Smooth muscle cell (in vitro differentiated cells): ENCODE measurements at regions not wholly inside any gene's neighbourhood (a gene's known extent, or its start where the extent isn't known, plus 50 kb on each side); places are given as distances from the start of the nearest gene placed in this dataset.

Experiments used
- DNase-seq: peaks from one replicate; lab custom pipeline; 2025; ENCODE audit not compliant: unreplicated experiment; lab: John Stamatoyannopoulos, UW
- H2AFZ ChIP-seq: fragments of 200-600 bp; sonication (generic); 2 replicates; pipeline ENCODE4 v1.6.0; 2016; ENCODE audit warnings: antibody characterized with exemption, low read depth, mild to moderate bottlenecking
- H3F3A ChIP-seq: fragments of 200-600 bp; sonication (generic); 2 replicates; pipeline ENCODE4 v1.6.0; 2017; ENCODE audit warnings: antibody characterized with exemption, low read depth
- H3K27ac ChIP-seq: fragments of 200-600 bp; sonication (generic); 2 replicates; pipeline ENCODE4 v1.5.1; 2016; ENCODE audit warnings: low read depth, mild to moderate bottlenecking
- H3K27me3 ChIP-seq: fragments of 200-600 bp; sonication (generic); 2 replicates; pipeline ENCODE4 v1.6.1; 2016; ENCODE audit warnings: low read depth, mild to moderate bottlenecking
- H3K36me3 ChIP-seq: fragments of 200-600 bp; sonication (generic); 2 replicates; pipeline ENCODE4 v1.5.1; 2016; ENCODE audit warnings: low read depth
- H3K4me1 ChIP-seq: fragments of 200-600 bp; sonication (generic); 2 replicates; pipeline ENCODE4 v1.5.1; 2016; ENCODE audit warnings: low read depth
- H3K4me2 ChIP-seq: fragments of 200-600 bp; sonication (generic); 2 replicates; pipeline ENCODE4 v1.6.0; 2016; ENCODE audit warnings: mild to moderate bottlenecking
- H3K4me3 ChIP-seq: fragments of 200-600 bp; sonication (generic); 2 replicates; pipeline ENCODE4 v1.5.1; 2016; ENCODE audit warnings: mild to moderate bottlenecking
- H3K79me2 ChIP-seq: fragments of 200-600 bp; sonication (generic); 2 replicates; pipeline ENCODE4 v1.6.0; 2016; ENCODE audit warnings: low read depth, mild to moderate bottlenecking
- H3K9ac ChIP-seq: fragments of 200-600 bp; sonication (generic); 2 replicates; pipeline ENCODE4 v1.6.0; 2016; ENCODE audit warnings: low read depth
- H3K9me3 ChIP-seq: fragments of 200-600 bp; sonication (generic); replicated peaks from 2 replicates; pipeline ENCODE4 v1.5.1; 2016; ENCODE audit warnings: low read depth
- H4K20me1 ChIP-seq: fragments of 200-600 bp; sonication (generic); 2 replicates; pipeline ENCODE4 v1.6.0; 2016; ENCODE audit warnings: low read depth
- WGBS: methylation state at CpG from one replicate; pipeline ENCODE4 v1.1.7; 2016; ENCODE audit warnings: low lambda C conversion rate; 5-methylcytosine and 5-hydroxymethylcytosine counted together
- TF ChIP-seq, protein P1 (sequence below): fragments of 200-600 bp; sonication (generic); IDR thresholded peaks from 2 replicates; pipeline ENCODE4 v1.5.1; 2017; ENCODE audit warnings: borderline replicate concordance, mild to moderate bottlenecking, antibody characterized with exemption; ENCODE audit not compliant: insufficient read depth, poor library complexity, severe bottlenecking

DNA sequence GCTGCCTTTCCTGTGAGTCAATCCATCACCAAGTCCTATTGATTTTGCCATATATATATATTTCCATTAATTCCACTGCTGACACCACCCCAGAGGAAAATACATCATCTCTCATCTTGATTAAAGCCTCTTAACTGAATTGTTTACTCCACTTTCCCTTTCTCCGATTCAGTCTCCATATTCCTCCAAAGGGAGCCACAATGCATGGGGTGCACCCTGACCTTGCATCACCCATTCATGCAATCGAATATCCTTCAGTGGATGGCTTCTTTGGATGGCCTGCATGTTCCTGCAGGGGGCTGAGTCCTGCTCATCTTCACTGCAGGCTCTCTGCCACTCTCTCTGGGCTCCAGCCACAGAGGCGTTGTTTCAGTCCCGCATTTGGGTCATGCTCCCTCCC lies 231.0 kb downstream of the SNX18 start:
- Histone ChIP-seq H2AFZ (no peak overlapping the region), H3F3A (peaks cover 9% of the 10 kb centered on the region), H3K36me3 (no peaks in the 10 kb centered on the region), H3K27me3 (no peaks in the 10 kb centered on the region), H3K27ac (no peak overlapping the region), H3K9me3 (no peaks in the 10 kb centered on the region), H3K4me2 (no peak overlapping the region), H3K4me1 (peaks cover 10% of the 10 kb centered on the region), H3K9ac (no peak overlapping the region), H3K4me3 (no peak overlapping the region), H3K79me2 (no peaks in the 10 kb centered on the region), H4K20me1 (no peaks in the 10 kb centered on the region)
- 94% methylated on average over 4 of the region's 4 CpGs for WGBS
- no peak for DNase-seq
- TF ChIP-seq, protein P1, sequence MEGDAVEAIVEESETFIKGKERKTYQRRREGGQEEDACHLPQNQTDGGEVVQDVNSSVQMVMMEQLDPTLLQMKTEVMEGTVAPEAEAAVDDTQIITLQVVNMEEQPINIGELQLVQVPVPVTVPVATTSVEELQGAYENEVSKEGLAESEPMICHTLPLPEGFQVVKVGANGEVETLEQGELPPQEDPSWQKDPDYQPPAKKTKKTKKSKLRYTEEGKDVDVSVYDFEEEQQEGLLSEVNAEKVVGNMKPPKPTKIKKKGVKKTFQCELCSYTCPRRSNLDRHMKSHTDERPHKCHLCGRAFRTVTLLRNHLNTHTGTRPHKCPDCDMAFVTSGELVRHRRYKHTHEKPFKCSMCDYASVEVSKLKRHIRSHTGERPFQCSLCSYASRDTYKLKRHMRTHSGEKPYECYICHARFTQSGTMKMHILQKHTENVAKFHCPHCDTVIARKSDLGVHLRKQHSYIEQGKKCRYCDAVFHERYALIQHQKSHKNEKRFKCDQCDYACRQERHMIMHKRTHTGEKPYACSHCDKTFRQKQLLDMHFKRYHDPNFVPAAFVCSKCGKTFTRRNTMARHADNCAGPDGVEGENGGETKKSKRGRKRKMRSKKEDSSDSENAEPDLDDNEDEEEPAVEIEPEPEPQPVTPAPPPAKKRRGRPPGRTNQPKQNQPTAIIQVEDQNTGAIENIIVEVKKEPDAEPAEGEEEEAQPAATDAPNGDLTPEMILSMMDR = no peak

DNA sequence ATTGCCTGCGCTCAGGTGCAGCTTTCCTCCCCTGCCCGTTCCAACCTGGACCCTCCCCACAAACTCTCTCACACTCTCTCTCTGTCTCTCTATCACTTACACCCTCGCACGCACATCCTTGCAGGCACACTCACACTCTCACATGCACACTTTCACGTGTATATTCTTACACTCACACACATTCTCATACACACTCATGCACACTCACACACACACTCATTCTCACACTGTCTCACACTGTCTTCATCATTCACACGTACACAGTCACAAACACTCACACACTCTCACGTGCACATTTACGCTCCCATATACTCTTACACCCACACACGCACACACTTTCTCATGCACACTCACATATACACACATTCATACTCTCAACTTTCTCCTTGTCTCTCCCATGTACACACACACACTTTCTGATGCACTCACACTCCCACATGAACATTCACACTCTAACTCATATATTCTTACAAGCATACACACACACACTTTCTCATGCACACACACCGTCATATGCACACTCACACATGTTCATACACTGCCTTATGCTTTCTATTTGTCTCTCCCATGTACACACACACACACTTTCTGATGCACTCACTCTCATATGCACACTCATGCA lies 229.3 kb downstream of the SNX18 start:
- Histone ChIP-seq H3K4me3 (no peak overlapping the region), H3K9ac (no peak overlapping the region), H3K4me1 (peaks cover 25% of the 10 kb centered on the region), H2AFZ (no peak overlapping the region), H3K27me3 (no peaks in the 10 kb centered on the region), H3F3A (peaks cover 21% of the 10 kb centered on the region), H3K36me3 (no peaks in the 10 kb centered on the region), H3K9me3 (no peaks in the 10 kb centered on the region), H3K4me2 (no peak overlapping the region), H3K27ac (no peak overlapping the region), H3K79me2 (no peaks in the 10 kb centered on the region), H4K20me1 (no peaks in the 10 kb centered on the region)
- no peak for DNase-seq
- over 99% methylated on average over 9 of the region's 10 CpGs for WGBS
- TF ChIP-seq, protein P1 = no peak

DNA sequence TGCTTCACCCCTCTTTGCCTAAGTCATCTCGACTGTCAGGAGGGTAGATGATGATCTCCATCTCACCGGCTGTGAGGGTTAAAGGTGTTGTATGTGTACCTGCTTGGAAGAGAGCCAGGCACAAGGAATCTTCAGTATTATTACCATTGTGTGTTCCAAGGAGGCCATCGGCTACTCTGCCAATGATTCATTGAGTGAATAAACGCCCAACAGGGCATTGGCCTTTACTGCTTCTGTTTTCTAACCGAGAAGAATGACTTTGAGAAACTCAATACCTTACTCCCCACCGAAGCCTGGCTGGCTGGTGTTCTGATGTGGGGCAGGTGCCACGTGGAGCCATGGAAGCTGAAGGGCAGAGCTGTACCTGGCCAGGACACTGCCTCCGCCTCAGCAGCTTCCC lies 228.8 kb downstream of the SNX18 start:
- H3K4me1 ChIP-seq = peaks cover 25% of the 10 kb centered on the region
- H3K4me3 ChIP-seq = no peak overlapping the region
- H3F3A ChIP-seq = peaks cover 21% of the 10 kb centered on the region
- H3K27me3 ChIP-seq = no peaks in the 10 kb centered on the region
- no peaks in the 10 kb centered on the region for H3K9me3 ChIP-seq
- H4K20me1 ChIP-seq = no peaks in the 10 kb centered on the region
- H3K36me3 ChIP-seq = no peaks in the 10 kb centered on the region
- H3K79me2 ChIP-seq = no peaks in the 10 kb centered on the region
- WGBS = 94% methylated on average over 8 of the region's 8 CpGs
- H3K27ac ChIP-seq = no peak overlapping the region
- DNase-seq = no peak
- H3K9ac ChIP-seq = no peak overlapping the region
- H2AFZ ChIP-seq = no peak overlapping the region
- H3K4me2 ChIP-seq = no peak overlapping the region
- TF ChIP-seq, protein P1 = no peak

DNA sequence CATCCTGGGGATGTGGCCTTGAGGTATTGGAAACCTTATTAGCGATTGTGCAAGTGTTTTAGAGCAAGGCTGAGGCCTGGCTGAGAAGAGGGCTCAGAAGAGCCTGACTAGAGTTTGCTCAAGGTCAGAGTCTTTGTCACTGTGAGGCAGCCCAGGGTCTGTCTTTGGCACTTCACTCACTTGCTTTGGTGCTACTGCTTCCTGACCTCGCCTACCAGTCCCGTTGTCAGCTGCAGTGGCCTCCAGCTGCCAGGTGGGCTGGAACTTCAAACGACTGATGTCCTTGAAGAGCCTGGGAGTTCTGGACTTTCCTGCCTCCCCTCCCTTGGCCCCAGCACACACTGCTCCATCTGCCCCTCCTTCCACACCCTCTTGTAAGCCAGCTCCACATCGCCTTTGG lies 228.0 kb downstream of the SNX18 start:
- Histone ChIP-seq H3K27ac (peak overlapping the region; percentile 95), H3K4me3 (no peak overlapping the region)

More for the DNA sequence above, 228.0 kb downstream of the SNX18 start:
- Histone ChIP-seq H3K27me3 (no peaks in the 10 kb centered on the region), H3K4me1 (peaks cover 25% of the 10 kb centered on the region), H2AFZ (peak overlapping the region; percentile 1), H3F3A (peaks cover 21% of the 10 kb centered on the region), H3K9me3 (no peaks in the 10 kb centered on the region), H3K4me2 (no peak overlapping the region), H3K36me3 (no peaks in the 10 kb centered on the region), H3K79me2 (no peaks in the 10 kb centered on the region), H3K9ac (no peak overlapping the region), H4K20me1 (no peaks in the 10 kb centered on the region)
- TF ChIP-seq, protein P1 = no peak
- 77% methylated on average over 5 of the region's 5 CpGs for WGBS
- DNase-seq = no peak
